K562 (cell line): ENCODE measurements at regions not wholly inside any gene's neighbourhood (a gene's known extent, or its start where the extent isn't known, plus 50 kb on each side); places are given as distances from the start of the nearest gene placed in this dataset.
A peak's percentile ranks its signal among the peaks of the same experiment; 100 is the strongest.

Experiments
- ATAC-seq: fragments of 200-7000 bp; cut with Tn5 transposase; 3 replicates; pipeline ENCODE4 v1.9.1; 2020; ENCODE audit warnings: moderate library complexity
- BruUV-seq: library from RNA; stranded (reverse); fragments of 400-500 nt; replicated peaks from 2 replicates; lab custom pipeline; 2021; lab: Mats Ljungman, UMichigan
- CTCF ChIA-PET: fragments of 300-600 bp; formaldehyde crosslinking; extraction: SDS; loops from one replicate; lab custom pipeline; 2021; ENCODE audit warnings: low intra/inter-chr PET ratio; lab: Yijun Ruan, JAX
- POLR2A ChIA-PET: fragments of 300-600, 350-650 bp; sonication (Branson Sonifier 250); formaldehyde crosslinking; extraction: SDS; loops from one replicate; lab custom pipeline; 2021; ENCODE audit warnings: antibody characterized with exemption, inconsistent platforms; lab: Yijun Ruan, JAX
- DNase-seq, 4 experiments: peaks; one replicate each; pipeline versions ENCODE4 v3.0.0 to v3.0.0-alpha.2; 2011 to 2018; ENCODE audit warnings: low spot score in 3 of 4, mixed read lengths in 3 of 4; ENCODE audit errors: extremely low read depth in 1 of 4
- FAIRE-seq: peaks from 2 replicates; lab custom pipeline; 2011; peaks lifted over from hg19 to GRCh38; lab: Jason Lieb, UNC
- H2AFZ ChIP-seq: 2 replicates; pipeline ENCODE4 v1.6.0; 2011; ENCODE audit warnings: low read depth, low read length, control low read depth, inconsistent platforms
- H3K27ac ChIP-seq: fragments of 200-600 bp; 3 replicates; pipeline ENCODE4 v1.8.0; 2011; ENCODE audit warnings: low read depth, mild to moderate bottlenecking, control low read depth, inconsistent platforms, low read length, moderate library complexity, mixed read lengths; ENCODE audit errors: extremely low read depth
- H3K27me3 ChIP-seq, 2 experiments: fragments of 300-600 bp in 1 of 2; 2 replicates in 1 of 2; 3 replicates in 1 of 2; pipeline versions ENCODE4 v1.6.0 to v1.8.0; 2011; ENCODE audit warnings: inconsistent platforms in 2 of 2, low read length in 2 of 2, mild to moderate bottlenecking in 1 of 2, mixed read lengths in 1 of 2, moderate library complexity in 1 of 2; ENCODE audit not compliant: control insufficient read depth in 2 of 2, insufficient read depth in 2 of 2
- H3K36me3 ChIP-seq: fragments of 300-600 bp; 3 replicates; pipeline ENCODE4 v1.8.0; 2011; ENCODE audit warnings: mild to moderate bottlenecking, low read length, inconsistent platforms; ENCODE audit not compliant: control insufficient read depth, insufficient read depth
- H3K4me1 ChIP-seq, 2 experiments: fragments of 200-600 bp in 1 of 2; replicated peaks in 1 of 2; 2 replicates in 1 of 2; 3 replicates in 1 of 2; pipeline versions ENCODE4 v1.5.1 to v1.8.0; 2011; ENCODE audit warnings: inconsistent platforms in 2 of 2, low read length in 2 of 2, mild to moderate bottlenecking in 1 of 2, mixed read lengths in 1 of 2, moderate library complexity in 1 of 2; ENCODE audit not compliant: control insufficient read depth in 2 of 2, insufficient read depth in 2 of 2
- H3K4me2 ChIP-seq: 2 replicates; pipeline ENCODE4 v1.6.1; 2011; ENCODE audit warnings: low read length, control low read depth, inconsistent platforms, mixed read lengths; ENCODE audit not compliant: insufficient read depth
- H3K4me3 ChIP-seq: fragments of 200-600 bp; sonication (generic), shearing (Covaris generic); 2 replicates; pipeline ENCODE4 v1.5.1; 2016; ENCODE audit warnings: control low read depth, inconsistent platforms
- H3K79me2 ChIP-seq: fragments of 200-600 bp; 3 replicates; pipeline ENCODE4 v1.8.0; 2011; ENCODE audit warnings: low read length, inconsistent platforms; ENCODE audit not compliant: control insufficient read depth, insufficient read depth
- H3K9ac ChIP-seq, 2 experiments: 2 replicates each; pipeline versions ENCODE4 v1.6.0 to v1.6.1; 2011; ENCODE audit warnings: low read depth in 2 of 2, low read length in 2 of 2, control low read depth in 1 of 2, inconsistent platforms in 1 of 2, mild to moderate bottlenecking in 1 of 2, mixed read lengths in 1 of 2; ENCODE audit not compliant: insufficient read depth in 1 of 2
- H3K9me1 ChIP-seq: one replicate; pipeline ENCODE4 v1.6.0; 2011; ENCODE audit warnings: inconsistent platforms, mild to moderate bottlenecking, low read length, moderate library complexity; ENCODE audit not compliant: control insufficient read depth, insufficient read depth
- H3K9me3 ChIP-seq: replicated peaks from 2 replicates; pipeline ENCODE4 v1.5.1; 2011; ENCODE audit warnings: low read depth, low read length, inconsistent platforms; ENCODE audit not compliant: control insufficient read depth, insufficient read depth
- H4K20me1 ChIP-seq: replicated peaks from 2 replicates; pipeline ENCODE4 v1.6.1; 2011; ENCODE audit warnings: low read length, inconsistent platforms, mixed read lengths; ENCODE audit not compliant: control insufficient read depth, insufficient read depth
- ATF1 ChIP-seq, 2 experiments: fragments of 450-650 bp in 1 of 2; IDR thresholded peaks; 2 replicates each; pipeline ENCODE4 v1.6.1; 2016; ENCODE audit warnings: missing compliant biosample characterization in 1 of 2, missing genetic modification characterization in 1 of 2
- ATF7 ChIP-seq: fragments of 450-650 bp; IDR thresholded peaks from 2 replicates; pipeline ENCODE4 v1.7.1; 2014; ENCODE audit warnings: mild to moderate bottlenecking, moderate library complexity
- FOXA1 ChIP-seq: fragments of 450-650 bp; IDR thresholded peaks from 2 replicates; pipeline ENCODE4 v1.6.1; 2016; ENCODE audit warnings: mild to moderate bottlenecking, borderline replicate concordance
- HOMEZ ChIP-seq: fragments of 250-450 bp; sonication (Bioruptor Pico); IDR thresholded peaks from 2 replicates; pipeline ENCODE4 v1.4.0; 2020; ENCODE audit warnings: mild to moderate bottlenecking, moderate library complexity
- JUN ChIP-seq, 2 experiments: sonication (generic) in 1 of 2; formaldehyde crosslinking in 1 of 2; IDR thresholded peaks; 2 replicates each; pipeline versions ENCODE4 v1.6.1 to v1.8.0; 2012 to 2022; ENCODE audit warnings: borderline replicate concordance in 2 of 2, mild to moderate bottlenecking in 2 of 2, improper control_type of control experiment in 1 of 2, low read depth in 1 of 2, low read length in 1 of 2, missing genetic modification reagents in 1 of 2
- KAT2B ChIP-seq: IDR thresholded peaks from one replicate; pipeline ENCODE4 v1.6.1; 2012; ENCODE audit warnings: low read depth, mild to moderate bottlenecking, control low read depth, inconsistent platforms, low read length, moderate library complexity
- KDM1A ChIP-seq, 2 experiments: fragments of 450-650 bp; IDR thresholded peaks; 2 replicates each; pipeline ENCODE4 v1.6.1; 2016; ENCODE audit warnings: mild to moderate bottlenecking in 2 of 2
- LEF1 ChIP-seq: fragments of 450-650 bp; IDR thresholded peaks from 2 replicates; pipeline ENCODE4 v1.6.1; 2016; ENCODE audit warnings: mild to moderate bottlenecking
- RBM15 ChIP-seq: fragments of 200-400 bp; formaldehyde crosslinking; IDR thresholded peaks from 2 replicates; pipeline ENCODE4 v1.6.1; 2018; ENCODE audit warnings: mild to moderate bottlenecking, low read length, moderate library complexity; ENCODE audit not compliant: insufficient read depth
- RCOR1 ChIP-seq, 2 experiments: IDR thresholded peaks; 2 replicates each; pipeline ENCODE4 v1.6.1; 2012; ENCODE audit warnings: low read depth in 2 of 2, low read length in 2 of 2, borderline replicate concordance in 1 of 2, improper control_type of control experiment in 1 of 2
- TAF7 ChIP-seq: fragments of 450-650 bp; IDR thresholded peaks from 2 replicates; pipeline ENCODE4 v1.6.1; 2016; ENCODE audit warnings: missing genetic modification characterization, missing compliant biosample characterization
- U2AF1 ChIP-seq: fragments of 200-400 bp; formaldehyde crosslinking; optimal IDR thresholded peaks from 2 replicates; pipeline ENCODE3; 2017; ENCODE audit warnings: mild to moderate bottlenecking, low read depth, low read length, moderate library complexity
- WGBS: fragments of 100-300 bp; shearing (Covaris generic); methylation state at CpG from one replicate; pipeline ENCODE4 v1.1.6; 2016; ENCODE audit warnings: low coverage, mixed read lengths; ENCODE audit not compliant: insufficient coverage; ENCODE audit errors: missing lambda C conversion rate; 5-methylcytosine and 5-hydroxymethylcytosine counted together
- in situ Hi-C: fragments of 300-500 bp; cut with MboI; formaldehyde crosslinking; loops from 4 replicates; pipeline ENCODE4 v1.15.0; 2018; ENCODE audit warnings: inconsistent platforms, mixed read lengths
- intact Hi-C: fragments of 100-400 bp; cut with micrococcal nuclease; formaldehyde crosslinking; loops from 2 replicates; pipeline ENCODE4 v1.14.2; 2022
- TF ChIP-seq, protein P1 (sequence below): sonication (generic); formaldehyde crosslinking; IDR thresholded peaks from 2 replicates; pipeline ENCODE4 v1.4.0; 2020; ENCODE audit warnings: mild to moderate bottlenecking, missing genetic modification reagents
- TF ChIP-seq, protein P2 (sequence below), 2 experiments: fragments of 450-650 bp in 1 of 2; sonication (generic) in 1 of 2; formaldehyde crosslinking in 1 of 2; IDR thresholded peaks in 1 of 2; conservative IDR thresholded peaks in 1 of 2; 2 replicates each; pipeline versions ENCODE4 v1.6.1 to v1.8.1; 2016 to 2023; ENCODE audit warnings: mild to moderate bottlenecking in 2 of 2, moderate library complexity in 2 of 2, inconsistent platforms in 1 of 2, missing genetic modification reagents in 1 of 2

DNA sequence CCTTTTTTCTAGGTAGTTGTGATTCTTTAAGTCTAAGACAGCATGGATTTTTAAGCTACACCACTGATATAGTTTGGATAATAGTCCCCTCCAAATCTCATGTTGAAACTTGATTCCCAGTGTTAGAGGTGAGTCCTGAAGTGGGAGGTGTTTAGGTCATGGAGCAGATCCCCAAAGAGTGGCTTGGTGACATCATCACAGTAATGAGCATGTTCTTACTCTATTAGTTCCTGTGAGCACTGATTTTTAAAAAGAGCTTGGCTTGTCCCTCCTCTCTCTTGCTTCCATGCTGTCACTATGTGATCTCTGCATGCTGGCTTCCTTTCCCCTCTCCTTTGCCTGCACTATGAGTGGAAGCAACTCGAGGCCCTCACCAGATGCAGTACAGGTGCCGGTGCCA, 115.5 kb downstream of the LEPR start:
- no TSS peak for BruUV-seq
- in situ Hi-C loops, result no loop called here
- CTCF ChIA-PET, result no interaction called here
- TF ChIP-seq FOXA1 (no peak), KAT2B (no peak), LEF1 (no peak), U2AF1 (no peak), TAF7 (tag) (no peak), RCOR1 (IDR thresholded peaks at IDR 0.05; ENCODE audit: borderline replicate concordance in 1 of 2, low read depth in 2 of 2, low read length in 2 of 2) (peak in 1 of 2 experiments; percentile 44; a peak in 1 of 4 replicates), ATF7 (peak; percentile 73), RBM15 (no peak), KDM1A (IDR thresholded peaks at IDR 0.05) (peak in 1 of 2 experiments; percentile 49; a peak in 1 of 4 replicates), HOMEZ (CRISPR knock-in tag) (no peak), JUN (IDR thresholded peaks at IDR 0.05; ENCODE audit: borderline replicate concordance, low read depth, low read length) (0 out of 2 replicates have a peak, but pooled peaks have one; percentile 15), JUN (CRISPR knock-in tag; IDR thresholded peaks at IDR 0.05; ENCODE audit: borderline replicate concordance) (no peak), ATF1 (CRISPR knock-in tag; IDR thresholded peaks at IDR 0.05) (no peak), ATF1 (tag; IDR thresholded peaks at IDR 0.05) (peak; percentile 19; the same call in 1 of the 2 replicates)
- TF ChIP-seq, protein P1, sequence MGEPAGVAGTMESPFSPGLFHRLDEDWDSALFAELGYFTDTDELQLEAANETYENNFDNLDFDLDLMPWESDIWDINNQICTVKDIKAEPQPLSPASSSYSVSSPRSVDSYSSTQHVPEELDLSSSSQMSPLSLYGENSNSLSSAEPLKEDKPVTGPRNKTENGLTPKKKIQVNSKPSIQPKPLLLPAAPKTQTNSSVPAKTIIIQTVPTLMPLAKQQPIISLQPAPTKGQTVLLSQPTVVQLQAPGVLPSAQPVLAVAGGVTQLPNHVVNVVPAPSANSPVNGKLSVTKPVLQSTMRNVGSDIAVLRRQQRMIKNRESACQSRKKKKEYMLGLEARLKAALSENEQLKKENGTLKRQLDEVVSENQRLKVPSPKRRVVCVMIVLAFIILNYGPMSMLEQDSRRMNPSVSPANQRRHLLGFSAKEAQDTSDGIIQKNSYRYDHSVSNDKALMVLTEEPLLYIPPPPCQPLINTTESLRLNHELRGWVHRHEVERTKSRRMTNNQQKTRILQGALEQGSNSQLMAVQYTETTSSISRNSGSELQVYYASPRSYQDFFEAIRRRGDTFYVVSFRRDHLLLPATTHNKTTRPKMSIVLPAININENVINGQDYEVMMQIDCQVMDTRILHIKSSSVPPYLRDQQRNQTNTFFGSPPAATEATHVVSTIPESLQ (CRISPR knock-in tag), result no peak
- TF ChIP-seq, protein P2, sequence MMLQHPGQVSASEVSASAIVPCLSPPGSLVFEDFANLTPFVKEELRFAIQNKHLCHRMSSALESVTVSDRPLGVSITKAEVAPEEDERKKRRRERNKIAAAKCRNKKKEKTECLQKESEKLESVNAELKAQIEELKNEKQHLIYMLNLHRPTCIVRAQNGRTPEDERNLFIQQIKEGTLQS (IDR thresholded peaks at IDR 0.05), result peak; percentile 87
- TF ChIP-seq, protein P2 (CRISPR knock-in tag; conservative IDR thresholded peaks at IDR 0.05), result no peak

More for the DNA sequence above, 115.5 kb downstream of the LEPR start:
- Histone ChIP-seq H3K9me3 (peaks cover 6% of the 10 kb centered on the region; the same call in 1 of the 2 replicates), H3K27ac (no peak overlapping the region), H3K9me1 (no peaks in the 10 kb centered on the region), H3K36me3 (peaks cover 40% of the 10 kb centered on the region), H4K20me1 (no peaks in the 10 kb centered on the region), H3K4me3 (no peak overlapping the region), H3K79me2 (peaks cover 97% of the 10 kb centered on the region), H3K27me3 (no peaks in the 10 kb centered on the region), H3K4me2 (no peak overlapping the region), H3K4me1 (peaks cover 10 to 27% of the 10 kb centered on the region in 2 experiments), H2AFZ (no peak overlapping the region), H3K9ac (no peak overlapping the region)
- peak in 1 of 4 experiments; percentile 40 for DNase-seq
- peak; percentile 32 for ATAC-seq
- WGBS, result 69% methylated on average over 2 of the region's 2 CpGs
- intact Hi-C loops, result no loop called here
- FAIRE-seq, result no peak
- POLR2A ChIA-PET, result interaction anchor here (1.0 kb wide), 1 partner anchor 41 kb away, joined by 3 read pairs; no protein-coding TSS in a partner anchor
